ENCODE measurements at regions not wholly inside any gene's neighbourhood (a gene's known extent, or its start where the extent isn't known, plus 50 kb on each side); places are given as distances from the start of the nearest gene placed in this dataset.

GRCh38 chr2:198254536-198255090 is 450.2 kb downstream of the PLCL1 start:
- Mint-ChIP-seq H3K9me3 (no peaks in the 10 kb centered on the region), H3K27me3 (peaks cover 10% of the 10 kb centered on the region), H3K36me3 (ENCODE audit: low read depth) (no peaks in the 10 kb centered on the region), H3K27ac (no peak overlapping the region), H3K4me1 (ENCODE audit: low read depth) (no peaks in the 10 kb centered on the region), H3K4me3 (no peak overlapping the region)
- CTCF ChIA-PET: no interaction called here
- POLR2A ChIA-PET: no interaction called here
- DNase-seq (no peak), ATAC-seq (no peak)
- TF ChIP-seq CTCF (IDR thresholded peaks at IDR 0.05): no peak
- intact Hi-C loops (cut with micrococcal nuclease): no loop called here

- intact Hi-C loops (cut with micrococcal nuclease): no loop called here
- ATAC-seq: no peak
- POLR2A ChIA-PET: no interaction called here
- no peak for TF ChIP-seq CTCF (IDR thresholded peaks at IDR 0.05)
- H3K27ac Mint-ChIP-seq: no peak overlapping the region
- no peak for DNase-seq
- no peak overlapping the region for H3K4me3 Mint-ChIP-seq
- H3K9me3 Mint-ChIP-seq: no peaks in the 10 kb centered on the region
- no peaks in the 10 kb centered on the region for H3K4me1 Mint-ChIP-seq (ENCODE audit: low read depth)
- CTCF ChIA-PET: no interaction called here
- peaks cover 7% of the 10 kb centered on the region for H3K27me3 Mint-ChIP-seq
- no peaks in the 10 kb centered on the region for H3K36me3 Mint-ChIP-seq (ENCODE audit: low read depth)
These were observed 449.6 kb downstream of the PLCL1 start for GRCh38 chr2:198253995-198254394.

GRCh38 chr2:198252472-198252871 is 448.1 kb downstream of the PLCL1 start:
- DNase-seq (no peak), ATAC-seq (no peak)
- CTCF ChIA-PET: no interaction called here
- no peak overlapping the region for H3K4me3 Mint-ChIP-seq
- TF ChIP-seq CTCF (IDR thresholded peaks at IDR 0.05): no peak
- intact Hi-C loops (cut with micrococcal nuclease): no loop called here
- no peaks in the 10 kb centered on the region for H3K36me3 Mint-ChIP-seq (ENCODE audit: low read depth)
- H3K27me3 Mint-ChIP-seq: peaks cover 4% of the 10 kb centered on the region
- H3K27ac Mint-ChIP-seq: no peak overlapping the region
- no peaks in the 10 kb centered on the region for H3K4me1 Mint-ChIP-seq (ENCODE audit: low read depth)
- no peaks in the 10 kb centered on the region for H3K9me3 Mint-ChIP-seq
- POLR2A ChIA-PET: no interaction called here

- ATAC-seq: no peak
- Mint-ChIP-seq H3K4me3 (no peak overlapping the region), H3K27me3 (peaks cover 4% of the 10 kb centered on the region), H3K4me1 (ENCODE audit: low read depth) (no peaks in the 10 kb centered on the region), H3K9me3 (no peaks in the 10 kb centered on the region), H3K27ac (no peak overlapping the region), H3K36me3 (ENCODE audit: low read depth) (no peaks in the 10 kb centered on the region)
- intact Hi-C loops (cut with micrococcal nuclease): no loop called here
- POLR2A ChIA-PET: no interaction called here
- no peak for DNase-seq
- TF ChIP-seq CTCF (IDR thresholded peaks at IDR 0.05): no peak
- CTCF ChIA-PET: no interaction called here
These were observed 437.7 kb downstream of the PLCL1 start for GRCh38 chr2:198242093-198242492.

GRCh38 chr2:198238429-198238828 is 434.0 kb downstream of the PLCL1 start:
- CTCF ChIA-PET: interaction anchor here (0.8 kb wide), 1 partner anchor 17 kb away, joined by 3 read pairs; no protein-coding TSS in a partner anchor

More at GRCh38 chr2:198238429-198238828, 434.0 kb downstream of the PLCL1 start:
- TF ChIP-seq CTCF (IDR thresholded peaks at IDR 0.05): no peak
- H3K36me3 Mint-ChIP-seq (ENCODE audit: low read depth): no peaks in the 10 kb centered on the region
- no peak for DNase-seq
- no peaks in the 10 kb centered on the region for H3K9me3 Mint-ChIP-seq
- no peak overlapping the region for H3K4me3 Mint-ChIP-seq
- ATAC-seq: no peak
- peaks cover 12% of the 10 kb centered on the region for H3K27me3 Mint-ChIP-seq
- H3K27ac Mint-ChIP-seq: no peak overlapping the region
- intact Hi-C loops (cut with micrococcal nuclease): no loop called here
- POLR2A ChIA-PET: no interaction called here
- H3K4me1 Mint-ChIP-seq (ENCODE audit: low read depth): no peaks in the 10 kb centered on the region

Data from activated CD8-positive, alpha-beta T cell treated with anti-CD3 and anti-CD28 coated beads for 36 hours (primary cell).